Upper lobe of left lung (tissue), 4 donors: ENCODE measurements at regions not wholly inside any gene's neighbourhood (a gene's known extent, or its start where the extent isn't known, plus 50 kb on each side); places are given as distances from the start of the nearest gene placed in this dataset.

Source experiments
- POLR2A ChIP-seq, 4 donors: fragments of 450-650 bp; IDR thresholded peaks; one replicate each; pipeline ENCODE4 v1.5.1; 2016 to 2017; ENCODE audit warnings: antibody characterized with exemption in 4 of 4, mild to moderate bottlenecking in 2 of 4
- TF ChIP-seq, protein P1 (sequence below), 6 experiments: fragments of 450-650 bp in 4 of 6; fragments of 200-600 bp in 2 of 6; sonication (generic) in 2 of 6; IDR thresholded peaks; one replicate each; pipeline ENCODE4 v1.5.1; 2016 to 2019; ENCODE audit warnings: antibody characterized with exemption in 6 of 6

DNA sequence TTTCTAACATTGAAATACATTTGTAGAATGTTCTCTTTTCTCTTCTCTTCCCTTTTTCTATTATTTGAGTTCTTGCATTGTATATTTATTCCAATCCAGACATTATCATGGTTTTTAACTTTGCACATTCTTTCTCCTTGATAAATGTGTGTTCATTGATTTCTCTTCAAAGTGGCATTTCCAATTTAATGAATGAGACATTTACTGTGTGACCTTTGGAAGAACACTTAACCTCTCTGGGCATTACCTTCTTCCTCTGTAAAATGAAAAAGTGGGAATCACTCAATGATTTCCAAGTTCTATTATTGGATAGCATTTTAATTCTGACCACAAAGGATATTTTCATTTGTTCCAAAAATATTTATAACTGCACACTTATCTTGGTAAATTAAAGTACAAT is 1095.8 kb downstream of the GALC start:
- TF ChIP-seq, protein P1, sequence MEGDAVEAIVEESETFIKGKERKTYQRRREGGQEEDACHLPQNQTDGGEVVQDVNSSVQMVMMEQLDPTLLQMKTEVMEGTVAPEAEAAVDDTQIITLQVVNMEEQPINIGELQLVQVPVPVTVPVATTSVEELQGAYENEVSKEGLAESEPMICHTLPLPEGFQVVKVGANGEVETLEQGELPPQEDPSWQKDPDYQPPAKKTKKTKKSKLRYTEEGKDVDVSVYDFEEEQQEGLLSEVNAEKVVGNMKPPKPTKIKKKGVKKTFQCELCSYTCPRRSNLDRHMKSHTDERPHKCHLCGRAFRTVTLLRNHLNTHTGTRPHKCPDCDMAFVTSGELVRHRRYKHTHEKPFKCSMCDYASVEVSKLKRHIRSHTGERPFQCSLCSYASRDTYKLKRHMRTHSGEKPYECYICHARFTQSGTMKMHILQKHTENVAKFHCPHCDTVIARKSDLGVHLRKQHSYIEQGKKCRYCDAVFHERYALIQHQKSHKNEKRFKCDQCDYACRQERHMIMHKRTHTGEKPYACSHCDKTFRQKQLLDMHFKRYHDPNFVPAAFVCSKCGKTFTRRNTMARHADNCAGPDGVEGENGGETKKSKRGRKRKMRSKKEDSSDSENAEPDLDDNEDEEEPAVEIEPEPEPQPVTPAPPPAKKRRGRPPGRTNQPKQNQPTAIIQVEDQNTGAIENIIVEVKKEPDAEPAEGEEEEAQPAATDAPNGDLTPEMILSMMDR (IDR thresholded peaks at IDR 0.05), result no peak
- TF ChIP-seq POLR2A (IDR thresholded peaks at IDR 0.05), result no peak
